ENCODE measurements at regions not wholly inside any gene's neighbourhood (a gene's known extent, or its start where the extent isn't known, plus 50 kb on each side); places are given as distances from the start of the nearest gene placed in this dataset.

DNA sequence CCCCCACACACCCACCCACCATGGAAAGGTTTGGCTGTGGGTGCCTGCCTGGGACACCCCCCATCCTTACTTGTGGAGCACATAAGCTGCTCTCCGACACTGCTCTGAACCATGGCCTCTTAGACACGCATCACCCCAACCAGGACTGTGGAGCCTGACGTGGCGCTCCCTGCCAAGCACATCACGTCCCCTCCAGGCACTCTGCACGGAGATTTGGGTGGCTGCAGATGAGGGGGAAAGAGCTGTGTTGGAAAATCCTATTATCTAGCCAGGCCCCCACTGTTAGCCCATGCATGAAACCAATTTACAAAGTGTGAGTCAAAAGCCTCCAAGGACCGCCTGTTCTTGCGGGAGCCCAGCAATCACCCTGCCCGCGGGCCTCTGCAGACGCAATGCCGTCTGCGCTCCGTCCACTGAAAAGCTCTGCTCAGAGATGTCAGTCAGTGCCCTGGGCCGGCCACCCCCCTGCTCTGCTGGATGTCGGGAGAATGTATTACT, 163.4 kb upstream of the NECTIN1 start:
- H3K9me3 ChIP-seq (replicated peaks; ENCODE audit: control insufficient read depth, insufficient read depth, low read depth, low read length): no peaks in the 10 kb centered on the region
- POLR2A ChIA-PET: interaction anchor here (0.7 to 1.0 kb wide), 2 partner anchors 11 to 18 kb away, joined by 3 read pairs; no protein-coding TSS in a partner anchor
- H3K9me1 ChIP-seq (ENCODE audit: control insufficient read depth, insufficient read depth, low read length): no peaks in the 10 kb centered on the region
- in situ Hi-C loops (cut with MboI) (no loop called here), intact Hi-C loops (cut with micrococcal nuclease) (no loop called here)
- H3K4me2 ChIP-seq (ENCODE audit: insufficient read depth, low read length): no peak overlapping the region
- FAIRE-seq (no peak), ATAC-seq (no peak), DNase-seq (ENCODE audit: extremely low read depth in 1 of 4, low spot score in 3 of 4) (no peak)
- H3K4me3 ChIP-seq: no peak overlapping the region
- H3K79me2 ChIP-seq (ENCODE audit: control insufficient read depth, insufficient read depth, low read length): no peaks in the 10 kb centered on the region
- no peak overlapping the region for H3K27ac ChIP-seq (ENCODE audit: extremely low read depth, low read depth, low read length)
- no TSS peak for BruUV-seq (replicated peaks)
- no peaks in the 10 kb centered on the region for H3K36me3 ChIP-seq (ENCODE audit: control insufficient read depth, insufficient read depth, low read length)
- TF ChIP-seq POLR2H (tag; IDR thresholded peaks at IDR 0.05; ENCODE audit: low read depth): no peak
- no peak for TF ChIP-seq SMARCA5 (IDR thresholded peaks at IDR 0.05)
- no peak for TF ChIP-seq DDX20 (tag; IDR thresholded peaks at IDR 0.05; ENCODE audit: low read depth)
- TF ChIP-seq SMARCE1 (IDR thresholded peaks at IDR 0.05): no peak
- no peak for TF ChIP-seq RBM22 (IDR thresholded peaks at IDR 0.05; ENCODE audit: low read depth, low read length, poor library complexity, severe bottlenecking)
- no peak for TF ChIP-seq MBD1 (CRISPR knock-in tag; IDR thresholded peaks at IDR 0.05)
- no peak for TF ChIP-seq RBM34 (IDR thresholded peaks at IDR 0.05; ENCODE audit: borderline replicate concordance, insufficient read depth, low read length)
- no peak for TF ChIP-seq RNF219 (CRISPR knock-in tag; IDR thresholded peaks at IDR 0.05)
- no peak for TF ChIP-seq HDAC1 (IDR thresholded peaks at IDR 0.05)
- TF ChIP-seq HNRNPK (IDR thresholded peaks at IDR 0.05; ENCODE audit: low read depth, low read length, poor library complexity, severe bottlenecking): no peak
- no peak overlapping the region for H2AFZ ChIP-seq (ENCODE audit: low read depth, low read length)
- no peak overlapping the region for H3K9ac ChIP-seq (ENCODE audit: insufficient read depth in 1 of 2, low read depth in 2 of 2, low read length in 2 of 2)
- under 1% methylated on average over 16 of the region's 16 CpGs for WGBS (ENCODE audit: insufficient coverage, low coverage, missing lambda C conversion rate)
- H3K27me3 ChIP-seq (ENCODE audit: control insufficient read depth in 2 of 2, insufficient read depth in 2 of 2, low read length in 2 of 2): peaks cover 11 to 42% of the 10 kb centered on the region in 2 experiments; a peak in 3 of 5 replicates
- CTCF ChIA-PET (ENCODE audit: low intra/inter-chr PET ratio): no interaction called here
- no peaks in the 10 kb centered on the region for H3K4me1 ChIP-seq (replicated peaks in 1 of 2; ENCODE audit: control insufficient read depth in 2 of 2, insufficient read depth in 2 of 2, low read length in 2 of 2)
- 0 out of 2 replicates have a peak, but pooled peaks cover 10% of the 10 kb centered on the region for H4K20me1 ChIP-seq (replicated peaks; ENCODE audit: control insufficient read depth, insufficient read depth, low read length)

All from K562 (cell line).